Brain microvascular endothelial cell (primary cell): ENCODE measurements at regions not wholly inside any gene's neighbourhood (a gene's known extent, or its start where the extent isn't known, plus 50 kb on each side); places are given as distances from the start of the nearest gene placed in this dataset.
"Not testable (repeated sequence)": the region's sequence is repeated elsewhere in the genome, so short reads cannot be mapped to it uniquely, and the experiment has no call there.

Experiments
- DNase-seq: peaks from one replicate; pipeline ENCODE4 v3.0.0-alpha.2; 2020
- H3K27ac ChIP-seq: fragments of 250-450 bp; sonication (Bioruptor Pico); 2 replicates; pipeline ENCODE4 v1.5.1; 2020; ENCODE audit warnings: mild to moderate bottlenecking, moderate library complexity
- H3K27me3 ChIP-seq: fragments of 250-450 bp; sonication (Bioruptor Pico); replicated peaks from 2 replicates; pipeline ENCODE4 v1.5.1; 2020; ENCODE audit warnings: mild to moderate bottlenecking
- H3K36me3 ChIP-seq: fragments of 250-450 bp; sonication (Bioruptor Pico); replicated peaks from 2 replicates; pipeline ENCODE4 v1.5.1; 2020; ENCODE audit warnings: mild to moderate bottlenecking
- H3K4me3 ChIP-seq: 2 replicates; pipeline ENCODE4 v1.5.1; 2011; ENCODE audit warnings: low read depth, mild to moderate bottlenecking, control low read depth, low read length, moderate library complexity
- CTCF ChIP-seq: IDR thresholded peaks from 2 replicates; pipeline ENCODE4 v1.5.1; 2011; ENCODE audit warnings: low read depth, mild to moderate bottlenecking, moderate library complexity, low read length, control low read depth, inconsistent platforms; ENCODE audit errors: missing control alignments
- in situ Hi-C: cut with HindIII; loops from 2 replicates; pipeline ENCODE4 v1.10.0; 2017; ENCODE audit warnings: low sequenced_read_pairs, low pct_ligation_motif_present

- Histone ChIP-seq H3K27ac (no peak overlapping the region), H3K36me3 (no peaks in the 10 kb centered on the region), H3K4me3 (no peak overlapping the region), H3K27me3 (no peaks in the 10 kb centered on the region)
- TF ChIP-seq CTCF = no peak
- DNase-seq = no peak
- in situ Hi-C loops = no loop called here
These were observed 51.2 kb upstream of the DAAM1 start for GRCh38 chr14:59137256-59137655.

- in situ Hi-C loops, H3K4me3 ChIP-seq, H3K27me3 ChIP-seq, H3K27ac ChIP-seq, H3K36me3 ChIP-seq, DNase-seq: not testable (repeated sequence)
These were observed 49.9 kb upstream of the DAAM1 start for GRCh38 chr14:59138576-59138975.
